Lung (tissue), 11 donors: ENCODE measurements at regions not wholly inside any gene's neighbourhood (a gene's known extent, or its start where the extent isn't known, plus 50 kb on each side); places are given as distances from the start of the nearest gene placed in this dataset.

ENCODE experiments used
- ATAC-seq: fragments of 200-7000 bp; cut with Tn5 transposase; one replicate; pipeline ENCODE4 v1.9.1; 2020; ENCODE audit warnings: moderate number of reproducible peaks; ENCODE audit not compliant: insufficient read depth, low FRiP score
- DNase-seq, 3 donors: peaks; one replicate each; pipeline ENCODE4 v3.0.0-alpha.2; 2013 to 2017
- H3K27ac ChIP-seq, 2 donors: one replicate each; pipeline ENCODE4 v1.5.1; 2013; ENCODE audit warnings: mild to moderate bottlenecking in 2 of 2, moderate library complexity in 2 of 2, control low read depth in 1 of 2, inconsistent platforms in 1 of 2, low read depth in 1 of 2, low read length in 1 of 2
- H3K27me3 ChIP-seq, 3 donors: one replicate each; pipeline ENCODE4 v1.5.1; 2013; ENCODE audit warnings: low read length in 2 of 3; ENCODE audit not compliant: control insufficient read depth in 3 of 3, insufficient read depth in 3 of 3
- H3K36me3 ChIP-seq, 4 donors: one replicate each; pipeline ENCODE4 v1.5.1; 2013; ENCODE audit warnings: low read length in 4 of 4, mild to moderate bottlenecking in 1 of 4, moderate library complexity in 1 of 4; ENCODE audit not compliant: control insufficient read depth in 4 of 4, insufficient read depth in 4 of 4
- H3K4me1 ChIP-seq, 5 donors: one replicate each; pipeline ENCODE4 v1.5.1; 2013; ENCODE audit warnings: low read length in 5 of 5, mild to moderate bottlenecking in 2 of 5, moderate library complexity in 1 of 5; ENCODE audit not compliant: control insufficient read depth in 5 of 5, insufficient read depth in 5 of 5
- H3K4me3 ChIP-seq: one replicate; pipeline ENCODE4 v1.5.1; 2013; ENCODE audit warnings: mild to moderate bottlenecking, control low read depth, moderate library complexity
- H3K9ac ChIP-seq, 2 donors: one replicate each; pipeline ENCODE4 v1.5.1; 2013; ENCODE audit warnings: low read length in 2 of 2, control low read depth in 1 of 2; ENCODE audit not compliant: insufficient read depth in 1 of 2
- H3K9me3 ChIP-seq, 4 donors: one replicate each; pipeline ENCODE4 v1.5.1; 2013; ENCODE audit warnings: low read length in 3 of 4, mild to moderate bottlenecking in 1 of 4, moderate library complexity in 1 of 4; ENCODE audit not compliant: control insufficient read depth in 4 of 4, insufficient read depth in 3 of 4
- WGBS, 2 donors: extraction: QIAGEN DNeasy Blood & Tissue Kit; methylation state at CpG; one replicate each; pipeline ENCODE4 v1.1.7; 2013; 5-methylcytosine and 5-hydroxymethylcytosine counted together
- TF ChIP-seq, protein P1 (sequence below): IDR thresholded peaks from 2 replicates; pipeline ENCODE4 v1.5.1; 2012; ENCODE audit warnings: mild to moderate bottlenecking; ENCODE audit errors: control extremely low read depth, extremely low read depth
- donor health status: control.
- donor health status: control.
- donor health status: Bipolar disorder and iron deficiency.
- donor health status: healthy.
- donor health status: DM: yes; HTN: yes; CAD: no.

- Histone ChIP-seq H3K4me3 (no peak overlapping the region), H3K36me3 (no peaks in the 10 kb centered on the region), H3K4me1 (peaks cover 0 to 44% (median 16%) of the 10 kb centered on the region in 5 donors), H3K27me3 (no peaks in the 10 kb centered on the region), H3K9me3 (no peaks in the 10 kb centered on the region), H3K27ac (no peak overlapping the region), H3K9ac (no peak overlapping the region)
- ATAC-seq (no peak), DNase-seq (peak; percentile 78 to 95 (median 93))
- 84 to 88% methylated on average over 20 of the region's 23 CpGs for WGBS, 2 donors
- TF ChIP-seq, protein P1, sequence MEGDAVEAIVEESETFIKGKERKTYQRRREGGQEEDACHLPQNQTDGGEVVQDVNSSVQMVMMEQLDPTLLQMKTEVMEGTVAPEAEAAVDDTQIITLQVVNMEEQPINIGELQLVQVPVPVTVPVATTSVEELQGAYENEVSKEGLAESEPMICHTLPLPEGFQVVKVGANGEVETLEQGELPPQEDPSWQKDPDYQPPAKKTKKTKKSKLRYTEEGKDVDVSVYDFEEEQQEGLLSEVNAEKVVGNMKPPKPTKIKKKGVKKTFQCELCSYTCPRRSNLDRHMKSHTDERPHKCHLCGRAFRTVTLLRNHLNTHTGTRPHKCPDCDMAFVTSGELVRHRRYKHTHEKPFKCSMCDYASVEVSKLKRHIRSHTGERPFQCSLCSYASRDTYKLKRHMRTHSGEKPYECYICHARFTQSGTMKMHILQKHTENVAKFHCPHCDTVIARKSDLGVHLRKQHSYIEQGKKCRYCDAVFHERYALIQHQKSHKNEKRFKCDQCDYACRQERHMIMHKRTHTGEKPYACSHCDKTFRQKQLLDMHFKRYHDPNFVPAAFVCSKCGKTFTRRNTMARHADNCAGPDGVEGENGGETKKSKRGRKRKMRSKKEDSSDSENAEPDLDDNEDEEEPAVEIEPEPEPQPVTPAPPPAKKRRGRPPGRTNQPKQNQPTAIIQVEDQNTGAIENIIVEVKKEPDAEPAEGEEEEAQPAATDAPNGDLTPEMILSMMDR = no peak
Observed at GRCh38 chr17:83012200-83012785, 67.1 kb upstream of the METRNL start.

DNA sequence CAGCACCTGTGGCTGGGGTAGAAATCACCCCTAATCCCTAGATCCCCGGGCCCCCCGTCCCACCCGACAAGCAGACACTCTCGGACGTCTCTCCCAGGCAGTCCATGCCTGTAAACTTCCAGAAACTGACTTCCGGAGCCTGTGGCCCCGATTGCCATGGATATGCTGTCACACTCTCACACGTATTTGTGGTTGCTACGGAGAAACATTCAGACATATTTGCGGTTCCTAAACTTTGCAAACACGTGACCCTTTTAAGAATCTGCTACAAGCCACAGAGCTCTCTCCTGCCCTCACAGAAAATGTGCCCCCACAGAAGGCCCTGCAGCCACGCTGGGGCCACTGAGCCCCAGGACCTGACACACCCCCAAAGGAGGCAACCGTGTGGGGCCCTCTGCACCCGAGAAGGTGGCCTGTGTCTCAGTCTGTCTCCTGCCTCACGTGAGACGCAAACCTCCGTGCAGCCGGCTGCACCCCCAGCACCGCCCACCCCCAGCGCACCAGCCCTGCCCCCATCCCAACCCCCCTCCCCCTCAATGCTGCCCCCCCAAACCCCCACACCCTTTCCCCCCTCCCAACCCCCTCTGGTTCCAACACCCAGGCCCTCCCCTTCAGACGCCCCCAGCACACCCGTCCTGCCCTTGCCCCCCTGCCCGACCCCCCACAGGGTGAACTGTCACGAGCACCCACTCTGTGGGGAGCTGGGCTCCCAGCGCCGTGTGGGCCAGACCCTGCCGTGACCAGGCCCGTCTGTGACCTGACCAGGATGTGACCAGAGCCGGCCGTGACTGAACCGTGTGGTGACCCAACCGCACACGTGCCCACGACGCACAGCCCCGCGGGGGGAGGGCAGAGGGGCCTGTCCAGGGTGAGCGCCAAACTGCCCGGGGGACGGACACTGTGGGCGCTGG lies 66.3 kb upstream of the METRNL start:
- TF ChIP-seq, protein P1 = no peak
- no peak overlapping the region for H3K4me3 ChIP-seq
- ATAC-seq (peak; percentile 38), DNase-seq (peak; percentile 80 to 92 (median 90))
- H3K36me3 ChIP-seq = peaks cover 0 to 2% (median 0%) of the 10 kb centered on the region in 4 donors
- no peak overlapping the region for H3K9ac ChIP-seq
- H3K27ac ChIP-seq = no peak overlapping the region
- no peaks in the 10 kb centered on the region for H3K27me3 ChIP-seq
- H3K9me3 ChIP-seq = no peaks in the 10 kb centered on the region
- peaks cover 0 to 36% (median 13%) of the 10 kb centered on the region in 5 donors for H3K4me1 ChIP-seq
- WGBS, 2 donors = 77 to 83% methylated on average over 39 to 41 of the region's 41 CpGs

DNA sequence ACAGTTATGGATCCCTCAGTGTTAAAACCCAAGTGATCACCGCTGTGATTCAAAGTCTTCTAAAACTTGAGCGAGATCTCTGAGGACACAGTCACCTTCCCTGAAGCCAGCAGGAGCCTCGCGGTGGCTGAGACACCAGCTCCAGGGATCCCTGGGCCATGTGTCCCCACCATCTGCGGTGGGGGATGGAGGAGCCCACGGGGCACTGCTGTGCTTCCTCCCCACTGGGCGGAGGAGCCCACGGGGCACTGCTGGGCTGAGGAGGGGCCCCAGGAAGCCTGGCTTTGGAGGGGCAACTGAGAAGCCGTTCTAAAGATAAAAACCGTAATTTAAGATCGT lies 65.7 kb upstream of the METRNL start:
- H3K27ac ChIP-seq = no peak overlapping the region
- no peaks in the 10 kb centered on the region for H3K9me3 ChIP-seq
- H3K4me3 ChIP-seq = no peak overlapping the region
- TF ChIP-seq, protein P1 = no peak
- WGBS, 2 donors = 79 to 86% methylated on average over 11 of the region's 11 CpGs
- ATAC-seq (no peak), DNase-seq (no peak)
- H3K9ac ChIP-seq = no peak overlapping the region
- peaks cover 0 to 6% (median under 1%) of the 10 kb centered on the region in 4 donors for H3K36me3 ChIP-seq
- H3K4me1 ChIP-seq = peaks cover 0 to 32% (median 13%) of the 10 kb centered on the region in 5 donors
- H3K27me3 ChIP-seq = no peaks in the 10 kb centered on the region
